Mammary epithelial cell (primary cell): ENCODE measurements at regions not wholly inside any gene's neighbourhood (a gene's known extent, or its start where the extent isn't known, plus 50 kb on each side); places are given as distances from the start of the nearest gene placed in this dataset.

Experiments
- CTCF ChIP-seq, 2 donors: IDR thresholded peaks in 1 of 2; conservative IDR thresholded peaks in 1 of 2; 2 replicates each; pipeline ENCODE4 v1.5.1; 2011 to 2012; ENCODE audit warnings: inconsistent platforms in 2 of 2, low read length in 2 of 2, mild to moderate bottlenecking in 2 of 2, control low read depth in 1 of 2, low read depth in 1 of 2; ENCODE audit not compliant: insufficient read depth in 1 of 2; ENCODE audit errors: extremely low read depth in 1 of 2
- EZH2 ChIP-seq: IDR thresholded peaks from 2 replicates; pipeline ENCODE4 v1.6.1; 2012; ENCODE audit warnings: low read length, inconsistent platforms, borderline replicate concordance

DNA sequence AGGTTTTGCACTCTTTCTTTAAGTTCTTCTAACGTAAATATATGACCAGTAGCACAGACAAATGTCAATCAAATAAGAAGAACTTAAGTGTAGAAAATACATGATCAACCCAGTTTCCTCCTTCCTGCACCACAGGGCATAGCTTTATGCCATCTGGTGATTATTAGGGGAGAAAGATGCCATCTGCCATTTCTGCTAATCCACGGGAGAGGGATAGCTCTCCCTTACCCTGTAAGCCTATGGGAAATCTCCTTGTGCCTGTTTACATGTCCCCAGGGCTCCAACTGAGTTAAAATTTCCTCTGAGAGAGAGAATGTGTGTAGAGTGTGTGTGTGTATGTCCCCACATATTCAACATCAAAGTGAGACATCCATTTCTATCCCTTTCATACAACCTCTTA is 135.9 kb downstream of the RSL24D1 start:
- no peak for TF ChIP-seq EZH2
- no peak for TF ChIP-seq CTCF (conservative IDR thresholded peaks at IDR 0.05 in 1 of 2, IDR thresholded peaks at IDR 0.05 in 1 of 2; ENCODE audit: extremely low read depth in 1 of 2, insufficient read depth in 1 of 2, low read depth in 1 of 2, low read length in 2 of 2)
